Subcutaneous abdominal adipose tissue (tissue), 5 donors: ENCODE measurements at regions not wholly inside any gene's neighbourhood (a gene's known extent, or its start where the extent isn't known, plus 50 kb on each side); places are given as distances from the start of the nearest gene placed in this dataset.

Experiments
- H3K27ac ChIP-seq: one replicate; pipeline ENCODE4 v1.7.0; 2013; ENCODE audit warnings: low read depth, mild to moderate bottlenecking, inconsistent platforms, low read length, moderate library complexity
- H3K27me3 ChIP-seq, 5 donors: one replicate each; pipeline ENCODE4 v1.7.0; 2013; ENCODE audit warnings: low read length in 5 of 5, inconsistent platforms in 1 of 5; ENCODE audit not compliant: control insufficient read depth in 5 of 5, insufficient read depth in 4 of 5
- H3K36me3 ChIP-seq, 5 donors: one replicate each; pipeline ENCODE4 v1.7.0; 2013; ENCODE audit warnings: low read length in 5 of 5; ENCODE audit not compliant: control insufficient read depth in 5 of 5, insufficient read depth in 5 of 5
- H3K4me1 ChIP-seq, 5 donors: one replicate each; pipeline ENCODE4 v1.7.0; 2013; ENCODE audit warnings: low read length in 5 of 5, mild to moderate bottlenecking in 3 of 5, moderate library complexity in 1 of 5; ENCODE audit not compliant: control insufficient read depth in 5 of 5, insufficient read depth in 5 of 5
- H3K4me3 ChIP-seq, 5 donors: one replicate each; pipeline ENCODE4 v1.7.0; 2013; ENCODE audit warnings: low read length in 5 of 5, low read depth in 1 of 5
- H3K9ac ChIP-seq, 5 donors: one replicate each; pipeline ENCODE4 v1.7.0; 2013; ENCODE audit warnings: low read length in 5 of 5, mild to moderate bottlenecking in 4 of 5, moderate library complexity in 3 of 5
- H3K9me3 ChIP-seq, 5 donors: one replicate each; pipeline ENCODE4 v1.7.0; 2013; ENCODE audit warnings: low read length in 5 of 5; ENCODE audit not compliant: control insufficient read depth in 5 of 5
- donor health status: healthy.
- donor health status: healthy.
- donor health status: healthy.
- donor health status: healthy.
- donor health status: healthy.

DNA sequence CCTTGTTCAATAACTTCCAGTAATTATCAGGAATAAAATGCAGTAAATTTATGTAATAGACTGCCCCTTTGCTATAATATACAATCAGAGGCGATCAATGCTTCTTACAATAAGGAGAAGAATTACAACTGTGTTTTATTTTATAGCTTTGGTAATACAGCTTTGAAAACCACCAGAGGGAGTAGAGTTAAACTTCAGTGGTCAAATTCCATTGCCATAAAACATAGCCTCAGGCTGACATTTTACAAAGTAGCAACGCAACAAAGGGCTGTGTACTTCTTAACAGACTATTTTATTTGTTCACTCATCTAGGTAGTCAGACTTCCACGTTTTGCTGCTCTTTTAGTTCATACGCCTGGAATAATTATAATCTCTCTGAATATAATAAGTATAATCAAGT, 58.5 kb downstream of the TEX13C start:
- Histone ChIP-seq H3K9ac (no peak overlapping the region), H3K36me3 (no peaks in the 10 kb centered on the region), H3K4me3 (no peak overlapping the region), H3K9me3 (peaks cover 0 to 2% (median 0%) of the 10 kb centered on the region in 5 donors), H3K27me3 (peaks cover 0 to 3% (median 0%) of the 10 kb centered on the region in 5 donors), H3K27ac (no peak overlapping the region), H3K4me1 (no peaks in the 10 kb centered on the region)

DNA sequence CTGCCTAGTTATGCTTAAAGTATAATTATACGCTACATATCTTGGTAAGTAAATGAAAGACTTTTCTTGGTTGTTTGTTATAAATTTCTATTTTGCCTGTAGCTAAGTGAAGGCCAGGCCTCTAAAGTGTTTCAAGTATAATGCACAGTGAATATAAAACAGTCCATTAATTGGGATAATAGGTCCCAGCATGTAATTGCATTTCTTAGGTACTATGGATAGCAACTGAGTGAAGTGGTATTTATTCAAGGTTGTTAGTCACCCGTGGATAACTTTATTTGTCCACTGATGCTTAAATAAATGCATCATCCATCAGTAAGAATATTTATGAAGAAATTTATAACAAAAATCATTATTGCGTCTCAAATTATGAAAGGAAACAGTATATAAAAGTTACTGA, 59.1 kb downstream of the TEX13C start:
- Histone ChIP-seq H3K4me3 (no peak overlapping the region), H3K4me1 (no peaks in the 10 kb centered on the region), H3K9ac (no peak overlapping the region), H3K27me3 (peaks cover 0 to 3% (median 0%) of the 10 kb centered on the region in 5 donors), H3K36me3 (no peaks in the 10 kb centered on the region), H3K9me3 (peaks cover 0 to 2% (median 0%) of the 10 kb centered on the region in 5 donors), H3K27ac (no peak overlapping the region)

- H3K27ac ChIP-seq, result no peak overlapping the region
- no peak overlapping the region for H3K4me3 ChIP-seq
- peaks cover 0 to 3% (median 0%) of the 10 kb centered on the region in 5 donors for H3K27me3 ChIP-seq
- no peak overlapping the region for H3K9ac ChIP-seq
- H3K9me3 ChIP-seq, result no peaks in the 10 kb centered on the region
- no peaks in the 10 kb centered on the region for H3K36me3 ChIP-seq
- H3K4me1 ChIP-seq, result no peaks in the 10 kb centered on the region
These were observed 62.5 kb downstream of the TEX13C start for GRCh38 chrX:125382148-125382628.

DNA sequence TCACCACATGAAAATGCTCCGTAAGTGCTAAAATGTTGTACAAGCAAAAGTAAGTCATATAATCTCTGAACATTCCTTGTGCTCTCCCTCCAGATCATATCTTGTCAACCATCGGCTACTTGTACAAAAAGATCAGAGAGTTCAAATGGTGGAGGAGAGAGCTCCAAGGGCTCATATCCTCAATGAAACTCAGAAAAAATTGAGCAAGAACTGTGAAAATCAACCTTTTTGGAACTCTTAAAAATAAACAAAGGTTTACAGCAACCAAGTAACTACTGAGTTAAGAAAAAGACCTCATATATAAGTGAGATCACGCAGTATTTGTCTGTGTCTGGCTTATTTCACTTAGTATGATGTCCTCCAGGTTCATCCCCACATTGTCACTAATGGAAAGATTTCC, 63.2 kb downstream of the TEX13C start:
- no peaks in the 10 kb centered on the region for H3K36me3 ChIP-seq
- no peak overlapping the region for H3K27ac ChIP-seq
- H3K9ac ChIP-seq, result no peak overlapping the region
- no peak overlapping the region for H3K4me3 ChIP-seq
- H3K9me3 ChIP-seq, result no peaks in the 10 kb centered on the region
- H3K4me1 ChIP-seq, result no peaks in the 10 kb centered on the region
- peaks cover 0 to 3% (median 0%) of the 10 kb centered on the region in 5 donors for H3K27me3 ChIP-seq

DNA sequence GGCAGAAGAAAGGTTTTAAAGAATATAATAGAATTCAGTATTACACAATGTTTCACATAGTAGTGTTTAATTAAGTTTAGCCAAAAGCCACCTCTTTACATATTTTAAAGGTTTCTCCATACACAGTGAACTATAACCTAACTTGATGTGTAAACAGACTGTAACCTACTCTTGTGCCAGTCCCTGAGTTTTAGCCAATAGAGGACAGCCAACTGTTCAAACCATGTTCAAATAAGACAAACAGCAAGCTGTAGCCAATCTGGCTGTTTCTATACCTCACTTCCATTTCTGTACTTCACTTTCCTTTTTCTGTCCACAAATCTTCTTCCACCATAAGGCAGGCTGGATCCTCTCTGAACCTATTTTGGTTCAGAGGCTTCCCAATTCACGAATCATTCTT, 65.2 kb downstream of the TEX13C start:
- Histone ChIP-seq H3K9ac (no peak overlapping the region), H3K27me3 (peaks cover 0 to 3% (median 0%) of the 10 kb centered on the region in 5 donors)

GRCh38 chrX:125387945-125388344, 68.3 kb downstream of the TEX13C start:
- no peak overlapping the region for H3K27ac ChIP-seq
- H3K9ac ChIP-seq, result no peak overlapping the region
- no peaks in the 10 kb centered on the region for H3K36me3 ChIP-seq
- H3K4me3 ChIP-seq, result no peak overlapping the region
- H3K9me3 ChIP-seq, result no peaks in the 10 kb centered on the region
- H3K4me1 ChIP-seq, result no peaks in the 10 kb centered on the region
- no peaks in the 10 kb centered on the region for H3K27me3 ChIP-seq

More for the DNA sequence above, 65.2 kb downstream of the TEX13C start:
- no peaks in the 10 kb centered on the region for H3K4me1 ChIP-seq
- H3K36me3 ChIP-seq, result no peaks in the 10 kb centered on the region
- H3K4me3 ChIP-seq, result no peak overlapping the region
- no peaks in the 10 kb centered on the region for H3K9me3 ChIP-seq
- H3K27ac ChIP-seq, result no peak overlapping the region

DNA sequence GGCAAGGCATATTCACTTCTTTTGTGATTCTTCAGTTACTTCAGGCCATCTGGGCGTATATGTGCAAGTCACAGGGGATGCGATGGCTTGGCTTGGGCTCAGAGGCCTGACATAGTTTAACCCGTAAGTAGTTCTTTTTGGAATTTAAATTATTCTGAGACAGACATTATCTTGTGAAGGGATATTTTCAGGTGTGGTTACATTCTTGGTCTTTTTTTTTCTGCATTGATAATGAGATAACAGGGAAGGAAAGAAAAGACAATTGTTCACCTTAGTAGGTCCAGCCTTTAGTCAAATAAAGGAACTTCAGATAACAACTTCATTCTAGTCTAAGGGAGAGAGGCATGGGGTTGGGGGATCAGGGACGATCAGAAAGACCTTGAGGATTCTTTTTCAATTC, 74.8 kb downstream of the TEX13C start:
- no peak overlapping the region for H3K4me3 ChIP-seq
- H3K27ac ChIP-seq, result no peak overlapping the region
- no peak overlapping the region for H3K9ac ChIP-seq

GRCh38 chrX:125395626-125396025, 76.0 kb downstream of the TEX13C start:
- Histone ChIP-seq H3K9ac (no peak overlapping the region), H3K9me3 (no peaks in the 10 kb centered on the region), H3K27me3 (no peaks in the 10 kb centered on the region), H3K4me3 (no peak overlapping the region), H3K36me3 (no peaks in the 10 kb centered on the region), H3K4me1 (no peaks in the 10 kb centered on the region), H3K27ac (no peak overlapping the region)

More for the DNA sequence above, 74.8 kb downstream of the TEX13C start:
- Histone ChIP-seq H3K36me3 (no peaks in the 10 kb centered on the region), H3K9me3 (no peaks in the 10 kb centered on the region), H3K27me3 (no peaks in the 10 kb centered on the region), H3K4me1 (no peaks in the 10 kb centered on the region)

DNA sequence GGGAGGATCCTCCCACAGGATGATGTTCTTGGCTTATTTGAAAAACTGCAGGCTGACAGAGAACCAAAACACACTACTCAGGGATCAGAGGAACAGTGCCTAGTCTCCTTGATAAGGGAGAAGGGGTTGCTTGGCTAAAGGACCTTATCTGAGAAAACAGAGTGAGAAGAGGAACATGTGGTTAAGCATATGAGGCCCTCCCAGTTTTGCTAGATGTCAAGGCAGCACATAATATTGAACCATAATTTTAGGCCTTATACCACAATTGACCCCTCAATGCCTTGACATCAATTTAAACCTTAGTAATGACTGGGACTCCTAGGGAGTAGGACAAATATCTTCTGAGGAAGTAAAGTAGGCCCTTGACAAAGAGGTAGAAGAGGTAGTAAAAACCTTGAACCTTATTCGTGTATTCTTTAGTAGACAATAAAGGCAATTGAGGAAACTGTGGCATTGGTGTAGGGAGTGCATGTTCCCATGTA, 79.3 kb downstream of the TEX13C start:
- H3K9me3 ChIP-seq, result no peaks in the 10 kb centered on the region

GRCh38 chrX:125402807-125403206, 83.1 kb downstream of the TEX13C start:
- Histone ChIP-seq H3K27me3 (no peaks in the 10 kb centered on the region), H3K9me3 (peaks cover 0 to 7% (median 4%) of the 10 kb centered on the region in 5 donors), H3K9ac (no peak overlapping the region), H3K4me1 (no peaks in the 10 kb centered on the region), H3K27ac (no peak overlapping the region), H3K4me3 (no peak overlapping the region), H3K36me3 (no peaks in the 10 kb centered on the region)

More for the DNA sequence above, 79.3 kb downstream of the TEX13C start:
- Histone ChIP-seq H3K27me3 (no peaks in the 10 kb centered on the region), H3K4me3 (no peak overlapping the region), H3K4me1 (no peaks in the 10 kb centered on the region), H3K9ac (no peak overlapping the region), H3K27ac (no peak overlapping the region), H3K36me3 (no peaks in the 10 kb centered on the region)
